Uterus (tissue), 2 donors: ENCODE measurements at regions not wholly inside any gene's neighbourhood (a gene's known extent, or its start where the extent isn't known, plus 50 kb on each side); places are given as distances from the start of the nearest gene placed in this dataset.

Source experiments
- POLR2A ChIP-seq, 2 donors: fragments of 450-650 bp; IDR thresholded peaks; one replicate each; pipeline ENCODE4 v1.6.1; 2016; ENCODE audit warnings: antibody characterized with exemption in 2 of 2, mild to moderate bottlenecking in 1 of 2, moderate library complexity in 1 of 2
- TF ChIP-seq, protein P1 (sequence below), 4 experiments: fragments of 200-600 bp in 2 of 4; fragments of 450-650 bp in 2 of 4; sonication (generic) in 2 of 4; IDR thresholded peaks; one replicate each; pipeline ENCODE4 v1.5.1; 2016 to 2019; ENCODE audit warnings: antibody characterized with exemption in 4 of 4, mild to moderate bottlenecking in 2 of 4, moderate library complexity in 1 of 4

- TF ChIP-seq, protein P1, sequence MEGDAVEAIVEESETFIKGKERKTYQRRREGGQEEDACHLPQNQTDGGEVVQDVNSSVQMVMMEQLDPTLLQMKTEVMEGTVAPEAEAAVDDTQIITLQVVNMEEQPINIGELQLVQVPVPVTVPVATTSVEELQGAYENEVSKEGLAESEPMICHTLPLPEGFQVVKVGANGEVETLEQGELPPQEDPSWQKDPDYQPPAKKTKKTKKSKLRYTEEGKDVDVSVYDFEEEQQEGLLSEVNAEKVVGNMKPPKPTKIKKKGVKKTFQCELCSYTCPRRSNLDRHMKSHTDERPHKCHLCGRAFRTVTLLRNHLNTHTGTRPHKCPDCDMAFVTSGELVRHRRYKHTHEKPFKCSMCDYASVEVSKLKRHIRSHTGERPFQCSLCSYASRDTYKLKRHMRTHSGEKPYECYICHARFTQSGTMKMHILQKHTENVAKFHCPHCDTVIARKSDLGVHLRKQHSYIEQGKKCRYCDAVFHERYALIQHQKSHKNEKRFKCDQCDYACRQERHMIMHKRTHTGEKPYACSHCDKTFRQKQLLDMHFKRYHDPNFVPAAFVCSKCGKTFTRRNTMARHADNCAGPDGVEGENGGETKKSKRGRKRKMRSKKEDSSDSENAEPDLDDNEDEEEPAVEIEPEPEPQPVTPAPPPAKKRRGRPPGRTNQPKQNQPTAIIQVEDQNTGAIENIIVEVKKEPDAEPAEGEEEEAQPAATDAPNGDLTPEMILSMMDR (IDR thresholded peaks at IDR 0.05): no peak
- no peak for TF ChIP-seq POLR2A (IDR thresholded peaks at IDR 0.05)
Measured at GRCh38 chr3:18097473-18097872, 327.7 kb downstream of the SATB1 start.
